GM21423 (cell line): ENCODE measurements at regions not wholly inside any gene's neighbourhood (a gene's known extent, or its start where the extent isn't known, plus 50 kb on each side); places are given as distances from the start of the nearest gene placed in this dataset.
A peak's percentile ranks its signal among the peaks of the same experiment; 100 is the strongest.
"Not testable (repeated sequence)": the region's sequence is repeated elsewhere in the genome, so short reads cannot be mapped to it uniquely, and the experiment has no call there.

Experiments
- ATAC-seq: cut with Tn5 transposase; IDR thresholded peaks from one replicate; pipeline ENCODE4 v1.9.1; 2021; ENCODE audit warnings: mild to moderate bottlenecking, moderate library complexity; ENCODE audit not compliant: unreplicated experiment

GRCh38 chr6:114995526-114995925, 652.7 kb upstream of the HS3ST5 start:
- ATAC-seq = no peak

GRCh38 chr6:114989279-114989964, 646.6 kb upstream of the HS3ST5 start:
- peak; percentile 98 for ATAC-seq

- no peak for ATAC-seq
Measured at GRCh38 chr6:114987281-114987680, 644.5 kb upstream of the HS3ST5 start.

DNA sequence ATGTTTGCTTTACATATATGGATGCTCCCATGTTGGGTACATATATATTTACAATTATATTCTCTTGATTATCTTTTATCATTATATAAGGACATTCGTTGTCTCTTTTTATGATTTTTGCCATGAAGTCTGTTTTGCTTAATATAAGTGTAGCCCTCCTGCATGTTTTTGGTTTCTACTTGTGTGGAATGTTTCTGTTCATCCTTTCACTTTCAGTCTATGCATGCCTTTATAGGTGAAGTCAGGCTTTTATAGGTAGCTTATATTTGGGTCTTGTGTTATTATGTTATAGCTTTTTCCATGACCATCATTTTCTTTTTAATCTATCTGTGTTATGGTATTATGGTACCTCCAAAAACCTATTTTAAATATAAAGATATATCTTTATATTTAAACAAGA, 612.5 kb upstream of the HS3ST5 start:
- ATAC-seq = no peak

DNA sequence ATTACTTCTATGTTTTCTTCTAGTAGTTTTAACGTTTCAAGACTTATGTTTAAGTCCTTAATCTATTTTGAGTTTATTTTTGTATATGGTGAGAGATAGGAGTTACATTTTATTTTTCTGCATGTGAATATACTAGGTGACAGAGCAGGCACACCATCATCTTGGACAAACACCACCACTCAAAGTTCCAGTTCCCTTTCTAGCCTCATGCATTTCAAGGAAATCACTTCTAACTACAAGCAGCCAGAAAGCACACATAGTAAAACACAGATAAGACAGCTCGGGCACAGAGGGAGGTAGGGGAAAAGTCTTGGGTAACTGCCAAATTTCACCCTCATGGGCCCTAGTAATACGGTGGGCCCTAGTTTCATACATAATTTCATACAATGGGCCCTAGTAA, 609.4 kb upstream of the HS3ST5 start:
- no peak for ATAC-seq

- ATAC-seq = no peak
Measured at GRCh38 chr6:114945392-114945791, 602.6 kb upstream of the HS3ST5 start.

GRCh38 chr6:114941078-114941477, 598.3 kb upstream of the HS3ST5 start:
- no peak for ATAC-seq

- no peak for ATAC-seq
Measured at GRCh38 chr6:114940181-114940580, 597.4 kb upstream of the HS3ST5 start.

- ATAC-seq = no peak
Measured at GRCh38 chr6:114939630-114940029, 596.8 kb upstream of the HS3ST5 start.

DNA sequence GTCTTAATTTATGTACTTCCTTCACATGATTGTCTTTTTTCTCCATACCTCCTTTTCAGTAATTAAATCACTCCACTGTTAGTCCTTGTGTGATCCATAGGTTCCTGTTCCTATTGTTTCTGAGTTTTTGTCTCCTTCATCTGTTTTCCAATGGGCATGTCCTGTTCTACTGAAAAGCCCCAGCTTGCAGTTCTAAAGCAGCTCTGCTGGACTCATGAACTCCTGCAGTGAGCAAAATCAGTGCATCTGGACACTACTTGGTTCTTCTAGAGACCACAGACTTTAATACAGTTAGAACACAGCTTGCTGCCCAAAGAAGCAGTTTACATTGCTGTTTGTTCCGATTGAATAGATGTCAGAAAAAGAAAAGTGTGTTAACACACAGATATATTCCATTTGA, 593.3 kb upstream of the HS3ST5 start:
- no peak for ATAC-seq

DNA sequence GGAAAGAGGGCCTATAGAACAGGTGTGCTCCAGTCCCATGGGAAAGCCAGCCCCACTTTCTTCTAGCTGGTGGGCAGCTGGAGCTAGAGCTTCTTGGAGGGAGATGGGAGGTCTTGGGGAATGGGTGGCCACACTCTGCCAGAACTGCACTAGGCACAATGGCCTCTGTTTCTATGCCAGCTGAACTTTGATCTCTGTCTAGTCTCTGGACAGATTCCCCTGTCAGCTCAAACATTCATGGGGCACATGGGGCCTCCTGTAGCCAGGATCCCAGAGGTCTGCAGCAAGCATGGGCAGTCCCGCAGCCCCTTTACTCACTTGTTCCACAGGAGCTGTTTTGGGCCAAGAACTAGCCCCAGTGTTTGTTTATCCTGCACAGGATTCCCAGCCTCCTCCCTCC, 591.3 kb upstream of the HS3ST5 start:
- ATAC-seq = no peak

DNA sequence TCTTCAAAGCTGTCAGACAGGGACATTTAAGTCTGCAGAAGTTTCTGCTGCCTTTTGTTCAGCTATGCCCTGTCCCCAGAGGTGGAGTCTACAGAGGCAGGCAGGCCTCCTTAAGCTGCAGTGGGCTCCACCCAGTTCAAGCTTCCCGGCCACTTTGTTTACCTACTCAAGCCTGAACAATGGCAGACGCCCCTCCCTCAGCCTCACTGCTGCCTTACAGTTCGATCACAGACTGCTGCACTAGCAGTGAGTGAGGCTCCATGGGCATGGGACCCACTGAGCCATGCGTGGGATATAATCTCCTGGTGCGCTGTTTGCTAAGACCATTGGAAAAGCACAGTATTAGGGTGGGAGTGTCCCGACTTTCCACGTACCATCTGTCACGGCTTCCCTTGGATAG, 585.9 kb upstream of the HS3ST5 start:
- not testable (repeated sequence) for ATAC-seq

DNA sequence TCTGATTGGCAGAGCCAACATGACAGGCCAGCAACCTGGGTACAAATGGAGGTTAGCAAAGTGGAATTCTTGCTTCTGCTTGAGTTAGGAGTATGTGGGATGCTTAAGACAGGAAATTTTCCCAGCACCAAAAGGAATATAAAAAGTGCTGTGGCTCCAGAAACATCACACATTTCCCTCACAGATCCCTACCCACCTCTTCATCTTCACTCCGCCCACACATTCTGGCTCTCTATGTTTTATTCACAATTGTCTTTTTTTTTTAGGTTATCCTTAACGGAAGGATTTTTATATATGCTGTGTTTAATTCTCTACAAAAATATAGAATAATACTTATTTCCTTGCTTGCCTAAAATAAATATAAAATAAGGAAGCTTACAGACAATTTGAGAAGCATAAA, 563.3 kb upstream of the HS3ST5 start:
- ATAC-seq = no peak

GRCh38 chr6:114897536-114897935, 554.7 kb upstream of the HS3ST5 start:
- ATAC-seq = no peak

GRCh38 chr6:114892211-114892610, 549.4 kb upstream of the HS3ST5 start:
- ATAC-seq = no peak

DNA sequence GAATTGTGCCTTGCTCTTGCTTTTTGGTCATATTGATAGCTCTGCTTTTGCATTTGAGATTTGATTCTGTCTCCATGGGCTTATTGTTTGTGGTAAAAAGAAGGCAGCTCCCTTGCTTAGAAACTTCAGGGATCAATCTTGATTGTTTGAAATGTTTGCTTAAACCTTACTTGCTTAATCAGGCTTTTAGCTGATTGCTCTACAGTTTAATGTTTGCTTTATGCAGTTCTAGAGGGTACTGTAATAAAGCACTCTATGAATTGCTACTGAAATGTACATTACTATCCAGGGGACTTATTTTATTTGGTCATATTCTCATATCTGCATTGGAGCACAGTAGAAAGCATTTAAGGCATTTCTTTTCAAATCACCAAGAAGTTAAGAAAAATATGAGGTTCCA, 545.4 kb upstream of the HS3ST5 start:
- no peak for ATAC-seq

GRCh38 chr6:114886670-114887436, 544.0 kb upstream of the HS3ST5 start:
- no peak for ATAC-seq

GRCh38 chr6:114879693-114880092, 536.9 kb upstream of the HS3ST5 start:
- no peak for ATAC-seq

DNA sequence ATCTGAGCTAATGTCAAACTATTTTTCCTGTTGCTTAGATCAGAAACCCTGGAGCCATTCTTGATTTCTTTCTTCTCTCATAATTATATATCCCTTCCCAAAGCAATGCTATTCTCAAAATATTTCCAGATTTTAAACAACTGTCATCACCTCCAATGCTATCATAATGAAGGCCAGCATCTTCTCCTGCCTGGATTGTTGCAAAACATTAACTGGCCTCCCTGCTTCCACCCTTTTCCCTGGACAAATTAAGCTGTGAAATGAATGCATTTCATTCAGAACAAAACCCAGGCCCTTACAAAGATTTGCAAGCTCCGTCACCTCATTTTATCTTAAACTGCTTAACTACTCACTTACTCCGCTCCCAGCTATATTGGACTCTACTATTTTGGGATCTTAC, 535.3 kb upstream of the HS3ST5 start:
- no peak for ATAC-seq

- no peak for ATAC-seq
Measured at GRCh38 chr6:114874410-114874809, 531.6 kb upstream of the HS3ST5 start.

DNA sequence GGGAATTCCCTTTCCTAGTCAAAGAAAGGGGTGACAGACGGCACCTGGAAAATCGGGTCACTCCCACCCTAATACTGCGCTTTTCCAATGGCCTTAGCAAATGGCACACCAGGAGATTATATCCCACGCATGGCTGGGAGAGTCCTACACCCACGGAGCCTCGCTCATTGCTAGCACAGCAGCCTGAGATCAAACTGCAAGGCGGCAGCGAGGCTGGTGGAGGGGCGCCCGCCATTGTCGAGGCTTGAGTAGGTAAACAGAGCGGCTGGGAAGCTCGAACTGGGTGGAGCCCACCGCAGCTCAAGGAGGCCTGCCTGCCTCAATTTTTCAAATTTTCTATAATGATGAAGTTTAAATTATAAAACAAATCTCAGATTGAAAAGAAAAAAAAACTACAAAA, 522.7 kb upstream of the HS3ST5 start:
- ATAC-seq = not testable (repeated sequence)

GRCh38 chr6:114863610-114864009, 520.8 kb upstream of the HS3ST5 start:
- no peak for ATAC-seq

DNA sequence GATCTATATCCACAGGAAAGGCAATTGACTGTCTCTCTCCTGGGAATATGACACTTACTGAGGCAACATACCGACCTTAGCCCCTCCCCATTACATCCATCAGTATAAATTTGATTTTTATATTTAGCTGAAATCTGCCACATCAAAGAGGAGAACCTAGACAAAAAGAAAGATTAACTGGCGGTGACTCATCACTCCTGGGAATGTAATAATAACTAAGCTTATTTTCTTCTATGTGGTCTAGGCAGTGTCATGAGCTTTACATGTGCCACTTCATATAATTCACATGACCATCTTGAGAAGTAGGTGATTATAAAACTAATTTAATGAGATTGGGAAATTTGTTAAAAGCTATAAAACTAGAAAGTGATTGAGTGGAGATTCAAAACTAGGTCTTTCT, 520.0 kb upstream of the HS3ST5 start:
- no peak for ATAC-seq
